Mesendoderm (in vitro differentiated cells): ENCODE measurements at regions not wholly inside any gene's neighbourhood (a gene's known extent, or its start where the extent isn't known, plus 50 kb on each side); places are given as distances from the start of the nearest gene placed in this dataset.

Experiments used
- DNase-seq: peaks from one replicate; pipeline ENCODE4 v3.0.0; 2013
- H2AK5ac ChIP-seq: 2 replicates; pipeline ENCODE4 v1.6.1; 2013; ENCODE audit warnings: low read length, inconsistent platforms
- H2BK120ac ChIP-seq: 2 replicates; pipeline ENCODE4 v1.6.1; 2013; ENCODE audit warnings: low read depth, mild to moderate bottlenecking, low read length, moderate library complexity, mixed read lengths
- H2BK15ac ChIP-seq: replicated peaks from 2 replicates; pipeline ENCODE4 v1.6.1; 2013; ENCODE audit warnings: low read depth, mild to moderate bottlenecking, moderate library complexity
- H2BK5ac ChIP-seq: 2 replicates; pipeline ENCODE4 v1.6.1; 2013; ENCODE audit warnings: low read length, inconsistent platforms
- H3K18ac ChIP-seq: 2 replicates; pipeline ENCODE4 v1.6.1; 2013; ENCODE audit warnings: mild to moderate bottlenecking, low read length, mixed read lengths
- H3K23ac ChIP-seq: one replicate; pipeline ENCODE4 v1.6.1; 2013; ENCODE audit warnings: low read length
- H3K27ac ChIP-seq: 2 replicates; pipeline ENCODE4 v1.5.1; 2013; ENCODE audit warnings: low read depth, mild to moderate bottlenecking, inconsistent platforms, low read length, moderate library complexity
- H3K27me3 ChIP-seq: 2 replicates; pipeline ENCODE4 v1.6.1; 2013; ENCODE audit warnings: low read length, control low read depth, mild to moderate bottlenecking, inconsistent platforms; ENCODE audit not compliant: insufficient read depth, poor library complexity
- H3K36me3 ChIP-seq: 2 replicates; pipeline ENCODE4 v1.6.1; 2013; ENCODE audit warnings: low read length, inconsistent platforms; ENCODE audit not compliant: control insufficient read depth, insufficient read depth
- H3K4ac ChIP-seq: one replicate; pipeline ENCODE4 v1.6.1; 2013; ENCODE audit warnings: low read depth, mild to moderate bottlenecking, low read length, moderate library complexity
- H3K4me1 ChIP-seq: 2 replicates; pipeline ENCODE4 v1.6.1; 2013; ENCODE audit warnings: low read depth, low read length, inconsistent platforms; ENCODE audit not compliant: control insufficient read depth
- H3K4me2 ChIP-seq: 2 replicates; pipeline ENCODE4 v1.6.1; 2013; ENCODE audit warnings: low read length
- H3K4me3 ChIP-seq: 2 replicates; pipeline ENCODE4 v1.5.1; 2013; ENCODE audit warnings: mild to moderate bottlenecking, low read length
- H3K56ac ChIP-seq: one replicate; pipeline ENCODE4 v1.6.1; 2013; ENCODE audit warnings: low read length
- H3K79me1 ChIP-seq: 2 replicates; pipeline ENCODE4 v1.6.1; 2013; ENCODE audit warnings: low read length, inconsistent platforms
- H3K79me2 ChIP-seq: 2 replicates; pipeline ENCODE4 v1.6.1; 2013; ENCODE audit warnings: mild to moderate bottlenecking, low read length; ENCODE audit not compliant: control insufficient read depth, insufficient read depth
- H3K9ac ChIP-seq: 2 replicates; pipeline ENCODE4 v1.6.1; 2013; ENCODE audit warnings: low read length, inconsistent platforms
- H4K5ac ChIP-seq: one replicate; pipeline ENCODE4 v1.6.1; 2013; ENCODE audit warnings: low read length
- H4K8ac ChIP-seq: one replicate; pipeline ENCODE4 v1.6.1; 2013; ENCODE audit warnings: low read depth, mild to moderate bottlenecking, control low read depth, low read length, moderate library complexity
- WGBS: extraction: QIAGEN DNeasy Blood & Tissue Kit; methylation state at CpG from one replicate; pipeline ENCODE4 v1.1.7; 2013; ENCODE audit warnings: low lambda C conversion rate, missing lambda C conversion rate; ENCODE audit not compliant: insufficient coverage; ENCODE audit errors: extremely low coverage; 5-methylcytosine and 5-hydroxymethylcytosine counted together

DNA sequence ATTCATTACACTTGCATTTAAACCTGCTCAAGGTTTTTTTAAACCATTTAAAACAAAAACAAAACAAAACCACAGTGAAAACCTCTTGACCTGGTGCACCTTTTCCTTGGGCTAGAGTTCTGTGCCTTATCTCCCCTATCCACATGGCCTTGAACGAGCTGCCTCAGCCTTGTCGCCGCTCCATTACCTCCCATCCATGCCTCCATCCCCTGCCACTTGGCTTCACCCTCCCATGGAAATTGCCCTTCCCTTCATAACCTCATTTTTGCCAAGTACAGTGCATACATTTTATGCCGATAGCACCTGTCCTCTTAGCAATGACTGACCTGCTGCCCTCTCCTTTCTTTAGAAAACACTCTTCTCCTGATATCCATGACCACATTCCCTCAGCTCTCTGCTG is 188.6 kb upstream of the ASIC2 start:
- Histone ChIP-seq H3K79me2 (no peaks in the 10 kb centered on the region), H3K4me3 (no peak overlapping the region), H3K79me1 (no peaks in the 10 kb centered on the region), H2AK5ac (no peak overlapping the region), H3K27ac (no peak overlapping the region), H3K27me3 (no peaks in the 10 kb centered on the region), H2BK120ac (no peak overlapping the region), H4K8ac (no peak overlapping the region), H2BK15ac (no peak overlapping the region), H4K5ac (no peak overlapping the region), H3K36me3 (no peaks in the 10 kb centered on the region), H3K4ac (no peak overlapping the region), H3K9ac (no peak overlapping the region), H3K56ac (no peak overlapping the region), H2BK5ac (no peak overlapping the region), H3K18ac (no peak overlapping the region), H3K23ac (no peak overlapping the region), H3K4me1 (no peaks in the 10 kb centered on the region), H3K4me2 (no peak overlapping the region)
- DNase-seq: no peak
- no CpG with 5 or more reads among the region's 4 CpGs for WGBS

GRCh38 chr17:33482636-33483035 is 189.5 kb upstream of the ASIC2 start:
- Histone ChIP-seq H2BK15ac (no peak overlapping the region), H3K18ac (no peak overlapping the region), H3K56ac (no peak overlapping the region), H3K4ac (no peak overlapping the region), H3K36me3 (no peaks in the 10 kb centered on the region), H2BK5ac (no peak overlapping the region), H3K79me2 (no peaks in the 10 kb centered on the region), H3K79me1 (no peaks in the 10 kb centered on the region), H2AK5ac (no peak overlapping the region), H4K5ac (no peak overlapping the region), H3K4me3 (no peak overlapping the region), H3K4me1 (no peaks in the 10 kb centered on the region), H3K27ac (no peak overlapping the region), H3K9ac (no peak overlapping the region), H3K4me2 (no peak overlapping the region), H2BK120ac (no peak overlapping the region), H3K23ac (no peak overlapping the region), H4K8ac (no peak overlapping the region), H3K27me3 (no peaks in the 10 kb centered on the region)
- no CpG with 5 or more reads among the region's 4 CpGs for WGBS
- DNase-seq: no peak

DNA sequence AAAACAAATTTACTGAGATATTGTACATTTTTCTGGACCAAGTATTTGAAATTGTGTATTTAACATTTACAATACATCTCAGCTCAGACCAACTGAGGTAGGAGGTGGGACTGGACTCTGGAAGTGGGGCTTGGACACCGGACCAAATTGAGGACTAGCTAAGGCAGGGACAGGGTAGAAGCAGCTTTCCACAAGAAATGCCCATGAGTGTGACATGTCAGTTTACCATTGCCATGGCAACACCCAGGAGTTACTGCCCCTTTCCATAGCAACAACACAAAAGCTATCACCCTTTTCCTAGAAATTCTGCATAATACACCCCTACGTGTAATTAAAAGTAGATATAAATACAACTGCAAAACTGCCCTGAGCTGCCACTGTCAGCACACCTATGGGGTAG is 191.5 kb upstream of the ASIC2 start:
- no peak for DNase-seq
- Histone ChIP-seq H3K23ac (no peak overlapping the region), H3K4me3 (no peak overlapping the region), H2BK120ac (no peak overlapping the region), H3K27me3 (no peaks in the 10 kb centered on the region), H3K79me2 (no peaks in the 10 kb centered on the region), H2AK5ac (no peak overlapping the region), H3K9ac (no peak overlapping the region), H3K79me1 (no peaks in the 10 kb centered on the region), H4K5ac (no peak overlapping the region), H2BK15ac (no peak overlapping the region), H2BK5ac (no peak overlapping the region), H3K4ac (no peak overlapping the region), H3K4me1 (no peaks in the 10 kb centered on the region), H4K8ac (no peak overlapping the region), H3K4me2 (no peak overlapping the region), H3K27ac (no peak overlapping the region), H3K18ac (no peak overlapping the region), H3K36me3 (no peaks in the 10 kb centered on the region), H3K56ac (no peak overlapping the region)
- no CpG with 5 or more reads among the region's 2 CpGs for WGBS

- Histone ChIP-seq H3K4me3 (no peak overlapping the region), H3K36me3 (no peaks in the 10 kb centered on the region), H3K4me1 (no peaks in the 10 kb centered on the region), H2BK15ac (no peak overlapping the region), H3K23ac (no peak overlapping the region), H3K18ac (no peak overlapping the region), H3K27me3 (no peaks in the 10 kb centered on the region), H3K9ac (no peak overlapping the region), H3K4me2 (no peak overlapping the region), H4K8ac (no peak overlapping the region), H3K27ac (no peak overlapping the region), H2AK5ac (no peak overlapping the region), H3K56ac (no peak overlapping the region), H3K4ac (no peak overlapping the region), H2BK120ac (no peak overlapping the region), H2BK5ac (no peak overlapping the region), H3K79me1 (no peaks in the 10 kb centered on the region), H3K79me2 (no peaks in the 10 kb centered on the region), H4K5ac (no peak overlapping the region)
- no CpG with 5 or more reads among the region's 5 CpGs for WGBS
- DNase-seq: no peak
These were observed 193.2 kb upstream of the ASIC2 start for GRCh38 chr17:33486135-33486885.

DNA sequence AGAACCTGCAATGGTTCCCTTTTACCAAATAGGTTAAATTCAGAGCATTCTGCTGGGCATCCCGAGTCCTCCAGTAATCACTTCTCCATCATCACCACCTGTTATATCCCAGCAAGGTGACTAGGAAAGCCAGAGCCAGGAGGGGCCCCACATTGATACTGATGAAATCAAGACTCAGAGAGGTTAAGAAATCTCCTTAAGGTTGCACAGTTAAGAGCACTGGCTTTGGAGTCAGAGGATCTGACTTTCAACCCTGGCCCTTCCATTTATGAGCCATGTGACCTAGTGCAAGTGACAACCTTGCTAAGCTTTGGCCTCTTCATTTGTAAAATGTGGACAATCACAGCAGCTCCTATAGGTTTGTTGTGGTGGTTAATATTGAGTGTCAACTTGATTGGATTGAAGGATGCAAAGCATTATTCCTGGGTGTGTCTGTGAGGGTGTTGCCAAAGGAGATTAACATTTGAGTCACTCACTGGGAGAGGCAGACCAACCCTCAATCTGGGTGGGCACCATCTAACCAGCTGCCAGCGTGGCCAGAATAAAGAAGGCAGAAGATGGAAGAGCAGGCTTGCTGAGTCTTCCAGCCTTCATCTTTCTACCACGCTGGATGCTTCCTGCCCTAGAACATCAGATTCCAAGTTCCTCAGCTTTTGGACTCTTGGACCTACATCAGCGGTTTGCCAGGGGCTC is 194.2 kb upstream of the ASIC2 start:
- Histone ChIP-seq H2BK5ac (no peak overlapping the region), H3K4me2 (no peak overlapping the region), H3K4me1 (no peaks in the 10 kb centered on the region), H2AK5ac (no peak overlapping the region), H3K79me1 (no peaks in the 10 kb centered on the region), H2BK15ac (no peak overlapping the region), H4K8ac (no peak overlapping the region), H3K27ac (no peak overlapping the region), H4K5ac (no peak overlapping the region), H3K9ac (no peak overlapping the region), H3K4ac (no peak overlapping the region), H3K56ac (no peak overlapping the region), H3K27me3 (no peaks in the 10 kb centered on the region), H3K23ac (no peak overlapping the region), H3K79me2 (no peaks in the 10 kb centered on the region), H3K36me3 (no peaks in the 10 kb centered on the region), H2BK120ac (no peak overlapping the region), H3K18ac (no peak overlapping the region), H3K4me3 (no peak overlapping the region)
- DNase-seq: no peak
- no CpG with 5 or more reads among the region's 4 CpGs for WGBS
